ENCODE measurements at regions not wholly inside any gene's neighbourhood (a gene's known extent, or its start where the extent isn't known, plus 50 kb on each side); places are given as distances from the start of the nearest gene placed in this dataset.

GRCh38 chr6:40695750-40696415 is 108.7 kb upstream of the LRFN2 start:
- Mint-ChIP-seq H3K27ac (ENCODE audit: unreplicated experiment) (no peak overlapping the region), H3K4me1 (ENCODE audit: low read depth, unreplicated experiment) (peaks cover 10% of the 10 kb centered on the region), H3K36me3 (ENCODE audit: unreplicated experiment) (no peaks in the 10 kb centered on the region), H3K9me3 (ENCODE audit: unreplicated experiment) (no peaks in the 10 kb centered on the region), H3K4me3 (ENCODE audit: unreplicated experiment) (no peak overlapping the region), H3K27me3 (ENCODE audit: unreplicated experiment) (peaks cover 2% of the 10 kb centered on the region)
- TF ChIP-seq CTCF (IDR thresholded peaks at IDR 0.05; ENCODE audit: partially characterized antibody, unreplicated experiment) = no peak
- no peak for DNase-seq

DNA sequence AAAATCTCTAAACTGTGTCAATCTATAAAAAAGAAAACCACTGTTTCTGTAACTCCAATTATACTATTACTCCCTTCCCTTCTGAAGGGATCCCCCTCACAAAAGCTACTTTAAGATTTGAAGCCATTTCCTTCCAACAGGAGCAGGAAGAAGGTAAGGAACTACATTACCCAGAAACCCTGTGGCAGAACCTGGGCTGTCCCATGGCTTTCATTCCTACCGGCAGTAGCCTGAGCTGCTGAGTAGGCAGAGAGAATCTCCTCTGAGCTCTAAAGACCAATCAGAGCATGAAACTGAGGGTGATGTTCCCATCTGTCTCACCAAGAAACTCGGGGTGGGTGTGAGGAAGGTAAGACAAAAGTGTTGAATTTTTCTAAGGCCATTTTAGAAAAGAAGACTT is 108.0 kb upstream of the LRFN2 start:
- Mint-ChIP-seq H3K4me3 (ENCODE audit: unreplicated experiment) (no peak overlapping the region), H3K27ac (ENCODE audit: unreplicated experiment) (no peak overlapping the region), H3K36me3 (ENCODE audit: unreplicated experiment) (no peaks in the 10 kb centered on the region), H3K4me1 (ENCODE audit: low read depth, unreplicated experiment) (peaks cover 10% of the 10 kb centered on the region), H3K9me3 (ENCODE audit: unreplicated experiment) (no peaks in the 10 kb centered on the region), H3K27me3 (ENCODE audit: unreplicated experiment) (peaks cover 2% of the 10 kb centered on the region)
- TF ChIP-seq CTCF (IDR thresholded peaks at IDR 0.05; ENCODE audit: partially characterized antibody, unreplicated experiment) = no peak
- DNase-seq = no peak

DNA sequence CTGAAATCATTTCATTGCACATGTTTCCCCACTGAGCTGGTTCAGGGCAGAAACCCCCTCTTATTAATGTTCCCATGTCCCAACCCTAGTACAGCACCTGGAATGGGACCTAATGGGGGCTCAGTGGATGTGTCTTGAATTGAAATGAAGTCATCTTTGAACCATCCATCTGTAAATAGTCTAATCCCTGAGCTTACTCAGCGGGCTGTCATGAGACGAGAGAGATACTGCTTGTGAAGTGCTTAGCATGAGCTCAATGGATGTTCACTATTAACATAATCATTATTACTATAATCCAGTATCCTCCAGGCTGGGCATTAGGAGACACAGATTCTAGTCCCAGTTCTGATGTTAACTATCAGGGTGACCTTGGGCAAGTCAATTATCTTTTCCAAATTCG is 106.6 kb upstream of the LRFN2 start:
- no peak for DNase-seq
- no peaks in the 10 kb centered on the region for H3K9me3 Mint-ChIP-seq (ENCODE audit: unreplicated experiment)
- peaks cover 3% of the 10 kb centered on the region for H3K27me3 Mint-ChIP-seq (ENCODE audit: unreplicated experiment)

DNA sequence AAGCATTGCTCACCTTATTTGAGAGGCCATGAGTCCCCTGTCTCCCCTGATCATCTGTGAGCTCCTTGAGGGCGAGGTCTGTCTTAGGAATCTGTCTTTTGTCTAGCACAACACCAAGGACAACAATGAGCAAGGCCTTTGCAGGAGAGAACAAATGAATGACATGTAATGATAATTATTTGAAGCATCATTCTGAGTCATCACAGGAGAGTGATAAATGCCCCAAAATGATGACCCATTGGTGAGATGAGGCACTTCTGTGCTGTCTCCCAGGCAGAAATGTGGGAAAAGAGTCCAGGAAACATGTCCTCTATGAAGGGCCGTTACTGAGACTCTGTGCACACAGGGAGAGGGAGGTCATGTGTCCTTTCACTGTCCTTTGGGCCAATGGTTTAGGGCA is 105.2 kb upstream of the LRFN2 start:
- Mint-ChIP-seq H3K27ac (ENCODE audit: unreplicated experiment) (no peak overlapping the region), H3K27me3 (ENCODE audit: unreplicated experiment) (peaks cover 5% of the 10 kb centered on the region), H3K9me3 (ENCODE audit: unreplicated experiment) (no peaks in the 10 kb centered on the region), H3K36me3 (ENCODE audit: unreplicated experiment) (no peaks in the 10 kb centered on the region), H3K4me1 (ENCODE audit: low read depth, unreplicated experiment) (peaks cover 10% of the 10 kb centered on the region), H3K4me3 (ENCODE audit: unreplicated experiment) (no peak overlapping the region)
- TF ChIP-seq CTCF (IDR thresholded peaks at IDR 0.05; ENCODE audit: partially characterized antibody, unreplicated experiment) = no peak
- no peak for DNase-seq

More for the DNA sequence above, 106.6 kb upstream of the LRFN2 start:
- Mint-ChIP-seq H3K27ac (ENCODE audit: unreplicated experiment) (no peak overlapping the region), H3K36me3 (ENCODE audit: unreplicated experiment) (no peaks in the 10 kb centered on the region), H3K4me1 (ENCODE audit: low read depth, unreplicated experiment) (peaks cover 10% of the 10 kb centered on the region), H3K4me3 (ENCODE audit: unreplicated experiment) (no peak overlapping the region)
- no peak for TF ChIP-seq CTCF (IDR thresholded peaks at IDR 0.05; ENCODE audit: partially characterized antibody, unreplicated experiment)

DNA sequence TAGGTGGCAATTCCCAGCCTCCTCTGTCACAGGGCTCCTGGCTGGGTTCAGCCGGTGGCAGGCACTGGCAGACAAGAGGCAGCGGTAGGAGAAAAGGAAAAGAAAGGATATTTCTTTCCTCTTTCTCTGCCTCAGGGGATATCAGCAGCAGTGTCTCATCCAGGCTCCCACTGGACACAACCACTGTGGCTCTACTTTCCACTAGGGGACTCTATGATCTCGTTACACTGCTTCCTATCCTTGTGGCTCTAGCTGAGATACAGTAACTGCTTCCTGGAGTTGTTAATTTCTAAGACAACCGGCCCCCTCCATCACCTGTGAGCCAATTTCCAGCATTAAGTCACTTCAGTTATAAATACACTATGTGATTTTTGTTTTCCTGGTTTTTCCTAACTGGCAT is 102.0 kb upstream of the LRFN2 start:
- H3K36me3 Mint-ChIP-seq (ENCODE audit: unreplicated experiment) = peaks cover 3% of the 10 kb centered on the region
- peaks cover 8% of the 10 kb centered on the region for H3K4me1 Mint-ChIP-seq (ENCODE audit: low read depth, unreplicated experiment)
- peaks cover 7% of the 10 kb centered on the region for H3K27me3 Mint-ChIP-seq (ENCODE audit: unreplicated experiment)
- no peaks in the 10 kb centered on the region for H3K9me3 Mint-ChIP-seq (ENCODE audit: unreplicated experiment)
- H3K4me3 Mint-ChIP-seq (ENCODE audit: unreplicated experiment) = no peak overlapping the region
- TF ChIP-seq CTCF (IDR thresholded peaks at IDR 0.05; ENCODE audit: partially characterized antibody, unreplicated experiment) = no peak
- DNase-seq = no peak
- no peak overlapping the region for H3K27ac Mint-ChIP-seq (ENCODE audit: unreplicated experiment)

Measured in glutamatergic neuron (in vitro differentiated cells).